H9 (cell line): ENCODE measurements at regions not wholly inside any gene's neighbourhood (a gene's known extent, or its start where the extent isn't known, plus 50 kb on each side); places are given as distances from the start of the nearest gene placed in this dataset.

Experiments
- DNase-seq: peaks from one replicate; pipeline ENCODE4 v3.0.0-alpha.2; 2017
- H2AFZ ChIP-seq: one replicate; pipeline ENCODE4 v1.6.1; 2013; ENCODE audit warnings: mild to moderate bottlenecking, low read length, control low read depth, moderate library complexity
- H2AK5ac ChIP-seq: 2 replicates; pipeline ENCODE4 v1.6.1; 2013; ENCODE audit warnings: low read length, control low read depth, mixed read lengths; ENCODE audit not compliant: insufficient read length
- H2BK120ac ChIP-seq: one replicate; pipeline ENCODE4 v1.6.1; 2013; ENCODE audit warnings: low read depth, mild to moderate bottlenecking, low read length, control low read depth, inconsistent platforms; ENCODE audit not compliant: poor library complexity, severe bottlenecking
- H2BK12ac ChIP-seq: 2 replicates; pipeline ENCODE4 v1.6.1; 2013; ENCODE audit warnings: low read length, control low read depth, mixed read lengths, low read depth; ENCODE audit not compliant: insufficient read length
- H2BK15ac ChIP-seq: 2 replicates; pipeline ENCODE4 v1.6.1; 2013; ENCODE audit warnings: low read depth, low read length, control low read depth
- H2BK20ac ChIP-seq: one replicate; pipeline ENCODE4 v1.6.1; 2013; ENCODE audit warnings: low read depth, mild to moderate bottlenecking, low read length, control low read depth, inconsistent platforms; ENCODE audit not compliant: poor library complexity, severe bottlenecking
- H2BK5ac ChIP-seq: 2 replicates; pipeline ENCODE4 v1.6.1; 2013; ENCODE audit warnings: low read length, control low read depth, mixed read lengths; ENCODE audit not compliant: insufficient read length
- H3K14ac ChIP-seq: 2 replicates; pipeline ENCODE4 v1.6.1; 2013; ENCODE audit warnings: low read length, control low read depth; ENCODE audit not compliant: insufficient read depth
- H3K18ac ChIP-seq: 2 replicates; pipeline ENCODE4 v1.6.1; 2013; ENCODE audit warnings: low read depth, mild to moderate bottlenecking, mixed read lengths, low read length, control low read depth; ENCODE audit not compliant: insufficient read length
- H3K23ac ChIP-seq: 2 replicates; pipeline ENCODE4 v1.6.1; 2013; ENCODE audit warnings: low read length, control low read depth, mixed read lengths, low read depth; ENCODE audit not compliant: insufficient read length
- H3K23me2 ChIP-seq: 2 replicates; pipeline ENCODE4 v1.6.1; 2013; ENCODE audit warnings: low read depth, mild to moderate bottlenecking, mixed read lengths, low read length, control low read depth; ENCODE audit not compliant: insufficient read length, poor library complexity, severe bottlenecking
- H3K27ac ChIP-seq: 2 replicates; pipeline ENCODE4 v1.5.1; 2013; ENCODE audit warnings: low read length, control low read depth, mixed read lengths, low read depth; ENCODE audit not compliant: insufficient read length
- H3K27me3 ChIP-seq: 2 replicates; pipeline ENCODE4 v1.6.1; 2013; ENCODE audit warnings: low read length, control low read depth, inconsistent platforms; ENCODE audit not compliant: insufficient read depth
- H3K4ac ChIP-seq: 2 replicates; pipeline ENCODE4 v1.6.1; 2013; ENCODE audit warnings: low read depth, mild to moderate bottlenecking, control low read depth, inconsistent platforms, low read length, moderate library complexity
- H3K4me1 ChIP-seq: 2 replicates; pipeline ENCODE4 v1.6.1; 2013; ENCODE audit warnings: low read length, control low read depth, inconsistent platforms; ENCODE audit not compliant: insufficient read depth
- H3K4me2 ChIP-seq: 2 replicates; pipeline ENCODE4 v1.6.1; 2013; ENCODE audit warnings: low read length, control low read depth, mixed read lengths; ENCODE audit not compliant: insufficient read length, insufficient read depth
- H3K56ac ChIP-seq: 2 replicates; pipeline ENCODE4 v1.6.1; 2013; ENCODE audit warnings: low read depth, mild to moderate bottlenecking, mixed read lengths, low read length, control low read depth; ENCODE audit not compliant: insufficient read length
- H3K79me1 ChIP-seq: 2 replicates; pipeline ENCODE4 v1.6.1; 2013; ENCODE audit warnings: low read depth, mild to moderate bottlenecking, moderate library complexity, low read length, control low read depth, inconsistent platforms; ENCODE audit not compliant: insufficient read depth, poor library complexity, severe bottlenecking
- H3K79me2 ChIP-seq: 2 replicates; pipeline ENCODE4 v1.6.1; 2013; ENCODE audit warnings: low read length, control low read depth, inconsistent platforms; ENCODE audit not compliant: insufficient read depth
- H3K9ac ChIP-seq: 2 replicates; pipeline ENCODE4 v1.6.1; 2013; ENCODE audit warnings: low read length, control low read depth, mixed read lengths; ENCODE audit not compliant: insufficient read length; ENCODE audit errors: extremely low read depth
- H3K9me3 ChIP-seq: one replicate; pipeline ENCODE4 v1.6.1; 2013; ENCODE audit warnings: low read depth, low read length, inconsistent platforms; ENCODE audit not compliant: control insufficient read depth
- H3T11ph ChIP-seq: one replicate; pipeline ENCODE4 v1.6.1; 2013; ENCODE audit warnings: mild to moderate bottlenecking, low read length, control low read depth, inconsistent platforms
- H4K20me1 ChIP-seq: one replicate; pipeline ENCODE4 v1.6.1; 2013; ENCODE audit not compliant: control insufficient read depth, insufficient read length, insufficient read depth
- H4K5ac ChIP-seq: 2 replicates; pipeline ENCODE4 v1.6.1; 2013; ENCODE audit warnings: low read depth, mild to moderate bottlenecking, mixed read lengths, low read length, control low read depth; ENCODE audit not compliant: insufficient read length
- H4K8ac ChIP-seq: replicated peaks from 2 replicates; pipeline ENCODE4 v1.6.1; 2013; ENCODE audit warnings: low read length, control low read depth, mixed read lengths, low read depth; ENCODE audit not compliant: insufficient read length
- H4K91ac ChIP-seq: 2 replicates; pipeline ENCODE4 v1.6.1; 2013; ENCODE audit warnings: low read depth, mild to moderate bottlenecking, moderate library complexity, mixed read lengths, low read length, control low read depth; ENCODE audit not compliant: insufficient read length
- H3K27ac Mint-ChIP-seq, 3 experiments: 2 replicates in 2 of 3; 3 replicates in 1 of 3; pipeline ENCODE4 v1.8.0; 2020 to 2021; ENCODE audit warnings: mixed read lengths in 3 of 3, mild to moderate bottlenecking in 1 of 3, moderate library complexity in 1 of 3
- H3K27me3 Mint-ChIP-seq: 2 replicates; pipeline ENCODE4 v1.8.0; 2021; ENCODE audit warnings: low read depth, mild to moderate bottlenecking, moderate library complexity, mixed read lengths
- H3K36me3 Mint-ChIP-seq, 3 experiments: 2 replicates in 2 of 3; 3 replicates in 1 of 3; pipeline ENCODE4 v1.8.0; 2020 to 2021; ENCODE audit warnings: low read depth in 3 of 3, mixed read lengths in 3 of 3; ENCODE audit not compliant: insufficient read depth in 1 of 3
- H3K4me1 Mint-ChIP-seq, 2 experiments: 2 replicates each; pipeline ENCODE4 v1.8.0; 2020; ENCODE audit warnings: mixed read lengths in 2 of 2
- H3K4me3 Mint-ChIP-seq, 2 experiments: 2 replicates in 1 of 2; 3 replicates in 1 of 2; pipeline ENCODE4 v1.8.0; 2020 to 2021; ENCODE audit warnings: mild to moderate bottlenecking in 2 of 2, mixed read lengths in 2 of 2, moderate library complexity in 1 of 2
- H3K9me3 Mint-ChIP-seq, 2 experiments: 2 replicates in 1 of 2; 3 replicates in 1 of 2; pipeline ENCODE4 v1.8.0; 2020; ENCODE audit warnings: mild to moderate bottlenecking in 2 of 2, mixed read lengths in 2 of 2, moderate library complexity in 1 of 2
- CTCF ChIP-seq: fragments of 200-600 bp; sonication (generic); conservative IDR thresholded peaks from 3 replicates; pipeline ENCODE4 v1.8.0; 2021; ENCODE audit warnings: antibody characterized with exemption, mild to moderate bottlenecking
- WGBS: extraction: QIAGEN DNeasy Blood & Tissue Kit; methylation state at CpG from one replicate; pipeline ENCODE4 v1.1.7; 2013; ENCODE audit warnings: missing lambda C conversion rate, low lambda C conversion rate, mixed read lengths; ENCODE audit not compliant: insufficient read length; ENCODE audit errors: extremely low coverage; 5-methylcytosine and 5-hydroxymethylcytosine counted together

- Histone ChIP-seq H2BK20ac (no peak overlapping the region), H4K8ac (no peak overlapping the region), H3K9ac (no peak overlapping the region), H3K23ac (no peak overlapping the region), H2BK12ac (no peak overlapping the region), H3K27ac (no peak overlapping the region), H3K79me2 (no peaks in the 10 kb centered on the region), H3K79me1 (no peaks in the 10 kb centered on the region), H2BK5ac (no peak overlapping the region), H2AK5ac (no peak overlapping the region), H3K27me3 (no peaks in the 10 kb centered on the region), H2BK120ac (no peak overlapping the region), H3K23me2 (no peaks in the 10 kb centered on the region), H3K56ac (no peak overlapping the region), H4K91ac (no peak overlapping the region), H2AFZ (no peak overlapping the region), H3T11ph (no peak overlapping the region), H4K20me1 (no peaks in the 10 kb centered on the region), H4K5ac (no peak overlapping the region), H3K9me3 (no peaks in the 10 kb centered on the region), H3K14ac (no peak overlapping the region), H3K4ac (no peak overlapping the region), H3K18ac (no peak overlapping the region), H2BK15ac (no peak overlapping the region), H3K4me1 (no peaks in the 10 kb centered on the region; the same call in none of the 2 replicates), H3K4me2 (no peak overlapping the region)
- H3K9me3 Mint-ChIP-seq, result no peaks in the 10 kb centered on the region
- no peaks in the 10 kb centered on the region for H3K36me3 Mint-ChIP-seq
- DNase-seq, result no peak
- no peak for TF ChIP-seq CTCF
- no peak overlapping the region for H3K4me3 Mint-ChIP-seq
- peaks cover 12 to 17% of the 10 kb centered on the region in 2 experiments for H3K4me1 Mint-ChIP-seq
- no CpG with 5 or more reads among the region's 3 CpGs for WGBS
- H3K27me3 Mint-ChIP-seq, result no peaks in the 10 kb centered on the region
- peak overlapping the region in 1 of 3 experiments; percentile 53; a peak in 1 of 7 replicates for H3K27ac Mint-ChIP-seq
Observed at GRCh38 chr10:63055705-63056104, 77.4 kb upstream of the NRBF2 start.
